B cell (primary cell): ENCODE measurements at regions not wholly inside any gene's neighbourhood (a gene's known extent, or its start where the extent isn't known, plus 50 kb on each side); places are given as distances from the start of the nearest gene placed in this dataset.

Source experiments
- CTCF ChIP-seq: fragments of 200-600 bp; IDR thresholded peaks from one replicate; pipeline ENCODE4 v1.8.0; 2022; ENCODE audit warnings: antibody characterized with exemption, mild to moderate bottlenecking
- EZH2 ChIP-seq: IDR thresholded peaks from 2 replicates; pipeline ENCODE4 v1.6.1; 2012; ENCODE audit warnings: borderline replicate concordance, low read depth, mild to moderate bottlenecking, moderate library complexity, low read length; ENCODE audit not compliant: insufficient read depth, poor library complexity, severe bottlenecking

- TF ChIP-seq CTCF (no peak), EZH2 (no peak)
These were observed 390.2 kb downstream of the NR2F2 start for GRCh38 chr15:96720656-96721055.
